NOMO-1 treated with dmso at 0.1 percent for 144 hours (cell line): ENCODE measurements at regions not wholly inside any gene's neighbourhood (a gene's known extent, or its start where the extent isn't known, plus 50 kb on each side); places are given as distances from the start of the nearest gene placed in this dataset.
"Not testable (repeated sequence)": the region's sequence is repeated elsewhere in the genome, so short reads cannot be mapped to it uniquely, and the experiment has no call there.

Experiments
- DNase-seq: peaks from one replicate; lab custom pipeline; 2025; ENCODE audit not compliant: unreplicated experiment; lab: John Stamatoyannopoulos, UW

DNA sequence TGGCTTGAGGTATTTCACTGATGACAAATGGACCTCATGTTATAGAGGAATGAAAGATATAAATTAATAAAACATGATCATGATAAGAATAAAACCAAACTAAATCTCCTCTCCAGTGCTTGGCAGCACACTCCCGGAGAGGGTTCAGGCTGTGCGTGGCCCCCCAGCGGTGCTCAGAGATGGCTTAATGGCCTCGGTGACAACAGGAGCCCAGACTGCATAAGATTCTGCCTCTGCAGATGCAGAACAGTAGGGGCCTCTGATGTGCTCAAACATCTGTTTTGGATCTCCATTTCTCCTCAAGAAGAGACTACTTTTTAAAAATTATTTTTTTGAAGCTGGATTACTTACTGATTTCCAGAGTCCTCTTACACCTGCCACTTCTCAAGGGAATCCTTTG, 67.0 kb upstream of the CHD6 start:
- DNase-seq: not testable (repeated sequence)

- no peak for DNase-seq
These were observed 60.6 kb upstream of the CHD6 start for GRCh38 chr20:41678799-41679198.

DNA sequence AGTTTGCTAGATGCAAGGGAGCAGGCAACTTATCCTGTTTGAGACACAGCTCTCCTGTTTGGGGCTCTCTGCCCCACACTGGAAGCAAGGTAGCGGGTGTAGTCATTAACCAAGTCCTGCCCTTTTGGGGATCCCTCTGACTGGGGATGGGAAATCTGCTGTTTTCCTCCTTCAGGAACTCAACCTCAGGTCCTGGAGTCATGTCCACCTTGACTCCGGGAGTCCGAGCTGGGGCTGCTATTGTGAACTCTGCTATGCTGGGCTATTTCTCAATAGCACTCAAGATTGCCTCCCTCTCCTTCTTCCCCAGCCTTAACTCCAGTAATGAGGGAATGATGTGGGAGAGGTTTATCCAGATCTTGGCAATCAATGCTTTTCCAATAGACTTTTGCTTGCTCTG, 54.1 kb upstream of the CHD6 start:
- DNase-seq: no peak

GRCh38 chr20:41671143-41671542, 53.0 kb upstream of the CHD6 start:
- DNase-seq: no peak

DNA sequence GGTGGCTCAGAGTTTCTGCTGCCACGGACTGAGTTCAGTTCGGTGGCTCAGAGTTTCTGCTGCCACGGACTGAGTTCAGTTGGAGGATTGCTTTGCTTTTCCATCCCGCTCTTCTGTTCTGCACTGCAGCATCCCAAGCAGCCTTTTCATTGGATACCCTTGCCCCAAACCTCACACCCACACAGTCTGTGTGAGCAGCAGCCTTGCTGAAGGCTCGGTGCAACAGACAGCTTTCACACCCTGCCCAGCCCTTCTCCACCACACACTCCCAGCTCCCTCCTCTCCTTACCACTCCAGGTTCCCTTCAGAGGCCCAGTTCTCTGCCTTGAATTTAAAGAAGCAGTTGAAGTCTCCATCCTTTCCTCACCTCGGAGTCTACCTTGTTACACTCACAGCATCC, 52.5 kb upstream of the CHD6 start:
- DNase-seq: no peak

DNA sequence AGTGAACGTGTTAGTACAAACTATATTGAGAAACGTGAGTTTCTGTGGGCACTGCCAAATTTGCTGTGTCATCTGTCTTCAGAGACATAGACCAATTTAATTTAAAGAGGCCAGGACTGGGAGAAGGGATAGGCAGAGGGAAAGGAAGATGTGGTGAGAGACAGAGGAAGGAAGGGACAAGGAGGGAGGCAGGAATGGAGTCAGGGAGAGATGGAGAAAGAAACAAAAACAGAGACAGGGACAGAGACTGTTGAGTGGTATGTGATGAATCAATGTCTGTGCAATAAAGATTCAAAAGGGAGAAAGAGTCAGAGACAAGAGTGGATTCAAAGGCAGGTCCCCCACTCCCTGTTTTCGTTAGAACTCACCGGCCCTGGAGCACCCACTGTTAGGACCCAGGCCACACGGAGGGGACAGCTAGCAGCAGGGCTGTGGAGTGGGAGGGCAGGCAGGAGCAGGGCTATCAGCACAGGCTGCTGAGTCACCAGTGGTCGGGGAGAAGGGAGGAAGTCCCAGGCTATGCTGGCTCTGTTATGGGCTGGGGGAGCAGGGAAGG, 51.6 kb upstream of the CHD6 start:
- DNase-seq: no peak

DNA sequence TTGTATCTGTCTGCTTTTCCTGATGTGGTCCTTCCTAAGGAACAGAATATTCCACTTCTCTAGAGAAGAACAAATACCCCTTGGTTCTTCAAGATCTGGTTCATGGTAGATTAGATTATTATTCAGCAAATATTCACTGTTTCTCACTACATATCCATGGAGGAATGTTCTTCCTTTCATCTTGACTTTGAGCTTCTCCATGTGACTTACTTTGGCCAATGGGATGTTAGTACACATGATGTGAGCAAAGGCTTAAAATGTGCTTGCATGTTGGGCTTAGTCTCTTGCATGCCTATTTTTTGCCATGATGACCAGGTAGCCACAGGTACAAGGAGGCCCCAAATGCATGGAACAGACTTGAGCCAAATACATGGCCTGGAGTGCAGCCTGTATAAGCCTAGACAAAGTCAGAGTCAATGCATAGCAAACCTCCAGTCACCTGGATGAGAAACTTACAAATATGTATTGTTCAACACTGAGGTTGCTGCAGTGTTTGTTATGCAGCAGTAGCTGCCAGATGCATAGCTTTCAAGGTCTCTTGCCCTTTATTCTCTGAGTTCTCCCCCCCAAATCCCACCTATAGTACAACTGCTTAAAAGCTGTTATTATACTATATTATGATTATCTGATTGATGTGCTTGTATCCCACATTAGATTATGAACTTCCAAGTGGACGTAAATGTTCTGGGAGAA, 50.0 kb upstream of the CHD6 start:
- no peak for DNase-seq
